ENCODE measurements at regions not wholly inside any gene's neighbourhood (a gene's known extent, or its start where the extent isn't known, plus 50 kb on each side); places are given as distances from the start of the nearest gene placed in this dataset.
"Not testable (repeated sequence)": the region's sequence is repeated elsewhere in the genome, so short reads cannot be mapped to it uniquely, and the experiment has no call there.

DNA sequence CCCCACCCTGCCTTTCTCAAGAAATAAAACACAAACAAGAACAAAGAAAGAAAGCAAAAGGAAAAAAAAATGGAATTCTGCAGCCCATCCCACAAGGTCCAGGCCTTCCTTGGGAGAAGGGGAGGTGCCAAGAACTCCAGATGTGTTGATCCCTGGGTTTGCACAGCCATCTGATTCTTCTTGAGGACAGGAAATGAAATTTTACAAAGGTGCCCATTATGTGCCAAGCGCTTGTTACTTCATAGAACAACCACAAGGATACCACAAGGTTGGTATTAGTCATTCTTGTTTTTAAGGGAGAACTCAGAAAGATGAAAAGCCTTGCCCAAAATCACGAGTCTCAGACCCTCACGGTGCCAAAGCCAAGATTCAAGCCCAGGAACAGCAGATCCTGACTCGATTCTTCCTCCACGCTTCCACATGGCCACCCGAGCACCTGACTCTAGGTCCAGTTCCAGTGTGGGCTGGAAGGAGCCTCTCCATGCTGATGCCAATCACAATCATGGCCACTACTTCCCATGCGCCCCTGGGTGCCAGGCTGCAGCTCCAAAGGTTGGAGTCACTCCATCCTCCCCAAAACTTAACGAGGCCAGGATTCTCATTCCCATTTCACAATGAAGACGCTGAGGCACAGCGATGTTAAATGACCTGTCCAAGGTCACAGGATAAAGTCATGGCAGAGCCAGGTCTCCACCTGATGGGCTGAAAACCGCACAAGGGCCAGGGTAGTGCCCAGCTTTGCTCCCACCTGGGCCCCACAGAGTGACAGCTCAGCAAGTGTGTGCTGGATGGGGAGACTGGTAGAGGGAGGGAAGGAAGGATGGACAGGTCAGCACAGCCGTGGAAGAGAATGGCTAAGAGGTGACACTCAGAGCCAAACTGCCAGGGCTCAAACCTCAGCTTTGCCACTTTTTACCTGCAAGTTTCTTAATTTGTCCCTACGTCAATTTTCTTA is 66.7 kb upstream of the TOP1 start:
- DNase-seq: no peak

DNA sequence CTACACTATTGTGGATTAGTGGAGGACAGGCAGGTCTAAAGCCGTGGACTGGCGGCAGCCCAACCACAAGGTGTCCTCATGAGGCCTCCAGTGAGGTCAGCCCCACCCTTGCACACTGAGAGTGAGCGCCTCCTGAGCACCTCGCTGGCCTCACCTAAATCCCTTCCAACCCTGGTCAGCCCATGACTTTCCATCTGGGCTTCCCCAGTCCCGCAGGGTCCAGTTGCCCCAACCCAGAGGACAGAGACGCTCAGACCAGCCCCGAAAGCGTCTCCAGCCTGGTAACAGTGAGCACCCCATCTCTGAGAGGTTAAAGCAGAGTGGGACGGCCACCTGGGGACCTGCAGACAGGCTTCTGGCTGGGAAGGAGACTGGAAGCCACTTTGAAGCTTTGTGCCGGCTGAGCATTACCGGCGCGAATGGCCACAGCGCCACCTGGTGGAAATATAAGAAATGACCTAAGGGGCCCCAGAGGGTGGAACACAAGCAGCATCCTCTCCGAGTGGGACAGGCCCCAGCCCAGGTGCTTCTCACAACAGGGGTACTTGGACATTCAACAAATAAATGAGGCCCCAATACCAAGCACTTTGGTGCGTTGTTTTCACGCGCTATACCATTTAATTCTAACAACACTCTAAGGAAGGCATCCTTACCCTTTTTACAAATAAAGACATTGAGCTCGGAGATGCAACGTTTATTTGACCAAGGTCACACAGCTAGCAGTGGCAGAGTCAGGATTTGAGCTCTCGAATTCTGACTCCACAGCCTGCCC is 65.7 kb upstream of the TOP1 start:
- no peak for DNase-seq

- no peak for DNase-seq
These were observed 65.1 kb upstream of the TOP1 start for GRCh38 chr20:40963505-40963845.

- no peak for DNase-seq
These were observed 63.0 kb upstream of the TOP1 start for GRCh38 chr20:40965671-40966070.

DNA sequence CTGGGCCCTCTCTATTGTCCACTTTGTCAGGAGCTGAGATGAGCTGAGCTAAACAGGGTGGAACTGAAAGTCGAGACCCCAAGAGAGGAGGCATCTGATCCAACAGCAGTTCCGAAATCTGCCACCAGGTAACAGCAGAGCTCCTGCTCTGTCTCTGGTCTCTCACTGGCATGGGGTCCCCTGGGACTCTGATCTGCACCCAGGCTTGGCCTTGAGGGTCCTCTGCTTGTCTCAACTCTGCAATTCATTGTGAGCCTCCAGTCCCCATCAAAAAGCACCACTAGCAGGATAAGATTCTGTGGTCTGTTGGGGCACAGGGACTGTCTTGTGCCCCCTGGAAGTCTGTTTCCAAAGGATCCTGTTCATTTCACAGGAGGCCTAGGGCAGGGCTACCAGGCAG is 62.5 kb upstream of the TOP1 start:
- no peak for DNase-seq

- DNase-seq: no peak
These were observed 62.0 kb upstream of the TOP1 start for GRCh38 chr20:40966516-40967185.

GRCh38 chr20:40967700-40968099 is 60.9 kb upstream of the TOP1 start:
- no peak for DNase-seq

- DNase-seq: not testable (repeated sequence)
These were observed 59.6 kb upstream of the TOP1 start for GRCh38 chr20:40968816-40969562.

DNA sequence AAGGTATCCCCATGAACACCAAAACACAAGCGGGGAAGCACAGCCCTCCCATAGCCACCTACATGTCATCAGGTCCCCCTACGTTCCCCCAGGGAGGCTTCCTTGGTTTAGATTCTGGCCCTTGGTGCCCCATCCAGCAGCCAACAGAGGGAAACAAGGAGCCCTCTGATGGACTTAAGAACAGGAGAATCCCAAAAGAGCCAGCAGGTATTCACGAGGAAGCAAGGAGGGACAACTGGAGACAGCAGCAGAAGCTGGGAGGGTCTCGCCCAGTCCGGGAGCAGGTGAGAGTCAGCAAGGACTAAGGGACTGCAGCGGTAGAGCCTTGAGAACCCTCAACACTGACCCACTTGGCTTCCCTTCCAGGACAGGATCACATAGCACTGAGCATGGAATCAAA is 58.4 kb upstream of the TOP1 start:
- DNase-seq: no peak

- no peak for DNase-seq
These were observed 51.4 kb upstream of the TOP1 start for GRCh38 chr20:40977218-40977617.

DNA sequence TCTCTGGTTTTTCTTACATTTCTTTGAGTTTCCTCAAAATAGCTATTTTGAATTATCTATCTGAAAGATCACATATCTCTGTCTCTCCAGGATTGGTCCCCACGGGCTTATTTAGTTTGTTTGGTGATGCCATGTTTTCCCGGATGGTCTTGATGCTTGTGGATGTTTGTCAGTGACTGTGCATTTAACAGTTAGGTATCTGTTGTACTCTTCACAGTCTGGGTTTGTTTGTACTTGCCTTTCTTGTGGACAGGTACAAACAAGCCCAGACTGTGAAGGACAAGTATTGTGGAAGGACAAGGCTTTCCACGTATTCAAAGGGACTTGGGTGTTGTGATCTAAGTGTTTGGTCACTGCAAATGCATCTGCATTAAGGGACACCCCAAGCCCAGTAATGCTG is 49.9 kb upstream of the TOP1 start:
- DNase-seq: no peak

Measured in SIG-M5 (cell line).